ENCODE measurements at regions not wholly inside any gene's neighbourhood (a gene's known extent, or its start where the extent isn't known, plus 50 kb on each side); places are given as distances from the start of the nearest gene placed in this dataset.

DNA sequence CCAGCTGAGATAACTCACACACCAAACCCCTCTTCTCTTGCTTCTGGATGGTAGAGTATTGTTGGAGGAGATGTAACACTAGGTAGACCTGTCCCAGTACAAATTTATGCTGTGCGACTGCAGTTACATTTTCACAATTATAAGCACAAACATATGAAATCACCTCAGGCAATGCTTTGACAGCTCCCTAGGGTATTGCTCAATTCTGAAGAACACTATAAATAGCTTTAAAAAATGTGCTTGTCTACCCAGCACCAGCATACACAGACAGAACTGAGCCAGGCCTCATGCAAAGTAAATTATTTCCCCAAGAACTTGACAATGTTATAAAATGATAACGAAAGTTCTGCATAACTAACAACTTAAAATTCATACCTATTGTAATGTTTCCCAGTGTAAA is 1999.1 kb upstream of the ADGRL3 start:
- TF ChIP-seq, protein P1, sequence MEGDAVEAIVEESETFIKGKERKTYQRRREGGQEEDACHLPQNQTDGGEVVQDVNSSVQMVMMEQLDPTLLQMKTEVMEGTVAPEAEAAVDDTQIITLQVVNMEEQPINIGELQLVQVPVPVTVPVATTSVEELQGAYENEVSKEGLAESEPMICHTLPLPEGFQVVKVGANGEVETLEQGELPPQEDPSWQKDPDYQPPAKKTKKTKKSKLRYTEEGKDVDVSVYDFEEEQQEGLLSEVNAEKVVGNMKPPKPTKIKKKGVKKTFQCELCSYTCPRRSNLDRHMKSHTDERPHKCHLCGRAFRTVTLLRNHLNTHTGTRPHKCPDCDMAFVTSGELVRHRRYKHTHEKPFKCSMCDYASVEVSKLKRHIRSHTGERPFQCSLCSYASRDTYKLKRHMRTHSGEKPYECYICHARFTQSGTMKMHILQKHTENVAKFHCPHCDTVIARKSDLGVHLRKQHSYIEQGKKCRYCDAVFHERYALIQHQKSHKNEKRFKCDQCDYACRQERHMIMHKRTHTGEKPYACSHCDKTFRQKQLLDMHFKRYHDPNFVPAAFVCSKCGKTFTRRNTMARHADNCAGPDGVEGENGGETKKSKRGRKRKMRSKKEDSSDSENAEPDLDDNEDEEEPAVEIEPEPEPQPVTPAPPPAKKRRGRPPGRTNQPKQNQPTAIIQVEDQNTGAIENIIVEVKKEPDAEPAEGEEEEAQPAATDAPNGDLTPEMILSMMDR (conservative IDR thresholded peaks at IDR 0.05 in 1 of 2, IDR thresholded peaks at IDR 0.05 in 1 of 2; ENCODE audit: extremely low read depth in 1 of 2, insufficient read depth in 1 of 2, low read depth in 1 of 2, low read length in 2 of 2), result no peak
- TF ChIP-seq EZH2 (IDR thresholded peaks at IDR 0.05; ENCODE audit: borderline replicate concordance, low read length), result no peak

All from mammary epithelial cell (primary cell).